Liver (tissue), 7 donors: ENCODE measurements at regions not wholly inside any gene's neighbourhood (a gene's known extent, or its start where the extent isn't known, plus 50 kb on each side); places are given as distances from the start of the nearest gene placed in this dataset.

Source experiments
- DNase-seq: peaks from one replicate; pipeline ENCODE4 v3.0.0-alpha.2; 2017; ENCODE audit warnings: low spot score
- H3K27ac ChIP-seq, 2 donors: one replicate each; pipeline ENCODE4 v1.7.0; 2013; ENCODE audit warnings: inconsistent platforms in 2 of 2, low read length in 2 of 2, control low read depth in 1 of 2, low read depth in 1 of 2, mild to moderate bottlenecking in 1 of 2
- H3K27me3 ChIP-seq, 4 donors: one replicate each; pipeline versions ENCODE4 v1.6.1 to v1.7.0; 2013; ENCODE audit warnings: low read length in 3 of 4, inconsistent platforms in 1 of 4, mild to moderate bottlenecking in 1 of 4, moderate library complexity in 1 of 4; ENCODE audit not compliant: control insufficient read depth in 4 of 4, insufficient read depth in 4 of 4
- H3K36me3 ChIP-seq, 4 donors: one replicate each; pipeline versions ENCODE4 v1.6.1 to v1.7.0; 2013; ENCODE audit warnings: low read length in 3 of 4, mild to moderate bottlenecking in 3 of 4, low read depth in 1 of 4, moderate library complexity in 1 of 4; ENCODE audit not compliant: control insufficient read depth in 4 of 4, insufficient read depth in 3 of 4
- H3K4me1 ChIP-seq, 4 donors: one replicate each; pipeline versions ENCODE4 v1.6.1 to v1.7.0; 2013; ENCODE audit warnings: low read length in 3 of 4, mild to moderate bottlenecking in 3 of 4, moderate library complexity in 1 of 4; ENCODE audit not compliant: control insufficient read depth in 4 of 4, insufficient read depth in 4 of 4
- H3K4me3 ChIP-seq, 3 donors: one replicate each; pipeline versions ENCODE4 v1.6.1 to v1.7.0; 2013; ENCODE audit warnings: low read length in 3 of 3, control low read depth in 1 of 3, low read depth in 1 of 3, mild to moderate bottlenecking in 1 of 3
- H3K9ac ChIP-seq, 2 donors: one replicate each; pipeline ENCODE4 v1.7.0; 2013; ENCODE audit warnings: low read length in 2 of 2, mild to moderate bottlenecking in 2 of 2, moderate library complexity in 2 of 2, control low read depth in 1 of 2, low read depth in 1 of 2
- H3K9me3 ChIP-seq, 4 donors: one replicate each; pipeline versions ENCODE4 v1.6.1 to v1.7.0; 2013; ENCODE audit warnings: low read length in 3 of 4; ENCODE audit not compliant: control insufficient read depth in 4 of 4
- EGR1 ChIP-seq, 2 donors: IDR thresholded peaks; 2 replicates each; pipeline ENCODE4 v1.6.1; 2016 to 2018; ENCODE audit warnings: antibody characterized with exemption in 2 of 2, low read depth in 2 of 2
- FOXA1 ChIP-seq: IDR thresholded peaks from 2 replicates; pipeline ENCODE4 v1.6.1; 2016; ENCODE audit warnings: antibody characterized with exemption
- GABPA ChIP-seq, 2 donors: IDR thresholded peaks in 1 of 2; conservative IDR thresholded peaks in 1 of 2; 2 replicates each; pipeline ENCODE4 v1.6.1; 2016; ENCODE audit warnings: antibody characterized with exemption in 2 of 2, mild to moderate bottlenecking in 1 of 2, moderate library complexity in 1 of 2
- HNF4A ChIP-seq, 2 donors: conservative IDR thresholded peaks; 2 replicates each; pipeline ENCODE4 v1.6.1; 2016; ENCODE audit warnings: antibody characterized with exemption in 2 of 2, mild to moderate bottlenecking in 2 of 2
- HNF4G ChIP-seq: IDR thresholded peaks from 2 replicates; pipeline ENCODE4 v1.6.1; 2016; ENCODE audit warnings: antibody characterized with exemption
- JUND ChIP-seq, 2 donors: IDR thresholded peaks; 2 replicates each; pipeline ENCODE4 v1.6.1; 2016; ENCODE audit warnings: antibody characterized with exemption in 2 of 2
- NR2F2 ChIP-seq: IDR thresholded peaks from 2 replicates; pipeline ENCODE4 v1.6.1; 2016; ENCODE audit warnings: antibody characterized with exemption
- RAD21 ChIP-seq, 2 donors: IDR thresholded peaks; 2 replicates each; pipeline ENCODE4 v1.6.1; 2016; ENCODE audit warnings: antibody characterized with exemption in 2 of 2, mild to moderate bottlenecking in 2 of 2
- RXRA ChIP-seq, 2 donors: IDR thresholded peaks; 2 replicates each; pipeline ENCODE4 v1.6.1; 2017 to 2018; ENCODE audit warnings: antibody characterized with exemption in 2 of 2, mild to moderate bottlenecking in 1 of 2
- SP1 ChIP-seq: IDR thresholded peaks from 2 replicates; pipeline ENCODE4 v1.6.1; 2018; ENCODE audit warnings: antibody characterized with exemption, mild to moderate bottlenecking
- TAF1 ChIP-seq: conservative IDR thresholded peaks from 2 replicates; pipeline ENCODE4 v1.6.1; 2016; ENCODE audit warnings: antibody characterized with exemption, mild to moderate bottlenecking
- YY1 ChIP-seq: IDR thresholded peaks from 2 replicates; pipeline ENCODE4 v1.6.1; 2016; ENCODE audit warnings: antibody characterized with exemption, mild to moderate bottlenecking
- WGBS: extraction: QIAGEN DNeasy Blood & Tissue Kit; methylation state at CpG from one replicate; pipeline ENCODE4 v1.1.7; 2013; 5-methylcytosine and 5-hydroxymethylcytosine counted together
- TF ChIP-seq, protein P1 (sequence below): IDR thresholded peaks from 2 replicates; pipeline ENCODE4 v1.6.1; 2016; ENCODE audit warnings: antibody characterized with exemption
- TF ChIP-seq, protein P2 (sequence below): IDR thresholded peaks from 2 replicates; pipeline ENCODE4 v1.6.1; 2016; ENCODE audit warnings: antibody characterized with exemption
- TF ChIP-seq, protein P3 (sequence below): IDR thresholded peaks from 2 replicates; pipeline ENCODE4 v1.6.1; 2016; ENCODE audit warnings: antibody characterized with exemption, mild to moderate bottlenecking
- TF ChIP-seq, protein P4 (sequence below): IDR thresholded peaks from 2 replicates; pipeline ENCODE4 v1.6.1; 2016; ENCODE audit warnings: antibody characterized with exemption
- donor health status: healthy.
- donor health status: healthy.
- donor health status: healthy.
- donor health status: healthy.

DNA sequence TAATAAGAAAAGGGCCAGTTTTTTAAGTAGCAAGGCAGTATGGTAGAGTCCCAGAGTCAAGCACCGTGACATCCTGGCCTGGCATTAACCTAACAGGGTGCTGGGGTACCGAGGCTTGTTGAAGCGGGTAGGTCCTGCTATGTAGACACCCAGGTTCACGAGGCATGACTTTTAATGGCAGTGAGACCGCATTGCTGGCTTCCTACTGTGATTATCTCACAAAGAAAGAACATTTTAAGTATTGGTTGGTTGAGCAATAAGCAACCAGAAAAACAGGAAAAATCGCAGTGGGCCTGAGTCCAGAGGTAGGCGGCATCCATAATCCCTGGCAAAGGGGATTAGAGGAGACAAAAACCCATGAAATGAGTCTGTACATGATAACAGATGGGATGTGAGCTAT, 927.9 kb upstream of the ACVR2A start:
- Histone ChIP-seq H3K9me3 (no peaks in the 10 kb centered on the region), H3K36me3 (no peaks in the 10 kb centered on the region), H3K4me1 (no peaks in the 10 kb centered on the region), H3K4me3 (no peak overlapping the region), H3K27me3 (peaks cover 0 to 2% (median 0%) of the 10 kb centered on the region in 4 donors), H3K9ac (no peak overlapping the region), H3K27ac (no peak overlapping the region)
- TF ChIP-seq FOXA1: no peak
- TF ChIP-seq TAF1: no peak
- TF ChIP-seq NR2F2: no peak
- TF ChIP-seq, protein P1, sequence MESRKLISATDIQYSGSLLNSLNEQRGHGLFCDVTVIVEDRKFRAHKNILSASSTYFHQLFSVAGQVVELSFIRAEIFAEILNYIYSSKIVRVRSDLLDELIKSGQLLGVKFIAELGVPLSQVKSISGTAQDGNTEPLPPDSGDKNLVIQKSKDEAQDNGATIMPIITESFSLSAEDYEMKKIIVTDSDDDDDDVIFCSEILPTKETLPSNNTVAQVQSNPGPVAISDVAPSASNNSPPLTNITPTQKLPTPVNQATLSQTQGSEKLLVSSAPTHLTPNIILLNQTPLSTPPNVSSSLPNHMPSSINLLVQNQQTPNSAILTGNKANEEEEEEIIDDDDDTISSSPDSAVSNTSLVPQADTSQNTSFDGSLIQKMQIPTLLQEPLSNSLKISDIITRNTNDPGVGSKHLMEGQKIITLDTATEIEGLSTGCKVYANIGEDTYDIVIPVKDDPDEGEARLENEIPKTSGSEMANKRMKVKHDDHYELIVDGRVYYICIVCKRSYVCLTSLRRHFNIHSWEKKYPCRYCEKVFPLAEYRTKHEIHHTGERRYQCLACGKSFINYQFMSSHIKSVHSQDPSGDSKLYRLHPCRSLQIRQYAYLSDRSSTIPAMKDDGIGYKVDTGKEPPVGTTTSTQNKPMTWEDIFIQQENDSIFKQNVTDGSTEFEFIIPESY: no peak
- no peak for TF ChIP-seq JUND (IDR thresholded peaks at IDR 0.05)
- TF ChIP-seq RAD21 (IDR thresholded peaks at IDR 0.05): no peak
- TF ChIP-seq, protein P2, sequence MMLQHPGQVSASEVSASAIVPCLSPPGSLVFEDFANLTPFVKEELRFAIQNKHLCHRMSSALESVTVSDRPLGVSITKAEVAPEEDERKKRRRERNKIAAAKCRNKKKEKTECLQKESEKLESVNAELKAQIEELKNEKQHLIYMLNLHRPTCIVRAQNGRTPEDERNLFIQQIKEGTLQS: no peak
- no peak for TF ChIP-seq SP1
- TF ChIP-seq GABPA (IDR thresholded peaks at IDR 0.05 in 1 of 2, conservative IDR thresholded peaks at IDR 0.05 in 1 of 2): no peak
- no peak for TF ChIP-seq RXRA (IDR thresholded peaks at IDR 0.05)
- TF ChIP-seq YY1: no peak
- TF ChIP-seq, protein P3, sequence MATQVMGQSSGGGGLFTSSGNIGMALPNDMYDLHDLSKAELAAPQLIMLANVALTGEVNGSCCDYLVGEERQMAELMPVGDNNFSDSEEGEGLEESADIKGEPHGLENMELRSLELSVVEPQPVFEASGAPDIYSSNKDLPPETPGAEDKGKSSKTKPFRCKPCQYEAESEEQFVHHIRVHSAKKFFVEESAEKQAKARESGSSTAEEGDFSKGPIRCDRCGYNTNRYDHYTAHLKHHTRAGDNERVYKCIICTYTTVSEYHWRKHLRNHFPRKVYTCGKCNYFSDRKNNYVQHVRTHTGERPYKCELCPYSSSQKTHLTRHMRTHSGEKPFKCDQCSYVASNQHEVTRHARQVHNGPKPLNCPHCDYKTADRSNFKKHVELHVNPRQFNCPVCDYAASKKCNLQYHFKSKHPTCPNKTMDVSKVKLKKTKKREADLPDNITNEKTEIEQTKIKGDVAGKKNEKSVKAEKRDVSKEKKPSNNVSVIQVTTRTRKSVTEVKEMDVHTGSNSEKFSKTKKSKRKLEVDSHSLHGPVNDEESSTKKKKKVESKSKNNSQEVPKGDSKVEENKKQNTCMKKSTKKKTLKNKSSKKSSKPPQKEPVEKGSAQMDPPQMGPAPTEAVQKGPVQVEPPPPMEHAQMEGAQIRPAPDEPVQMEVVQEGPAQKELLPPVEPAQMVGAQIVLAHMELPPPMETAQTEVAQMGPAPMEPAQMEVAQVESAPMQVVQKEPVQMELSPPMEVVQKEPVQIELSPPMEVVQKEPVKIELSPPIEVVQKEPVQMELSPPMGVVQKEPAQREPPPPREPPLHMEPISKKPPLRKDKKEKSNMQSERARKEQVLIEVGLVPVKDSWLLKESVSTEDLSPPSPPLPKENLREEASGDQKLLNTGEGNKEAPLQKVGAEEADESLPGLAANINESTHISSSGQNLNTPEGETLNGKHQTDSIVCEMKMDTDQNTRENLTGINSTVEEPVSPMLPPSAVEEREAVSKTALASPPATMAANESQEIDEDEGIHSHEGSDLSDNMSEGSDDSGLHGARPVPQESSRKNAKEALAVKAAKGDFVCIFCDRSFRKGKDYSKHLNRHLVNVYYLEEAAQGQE: no peak
- no peak for TF ChIP-seq EGR1 (IDR thresholded peaks at IDR 0.05; ENCODE audit: low read depth in 2 of 2)
- no peak for DNase-seq
- WGBS: 86% methylated on average over 7 of the region's 7 CpGs

DNA sequence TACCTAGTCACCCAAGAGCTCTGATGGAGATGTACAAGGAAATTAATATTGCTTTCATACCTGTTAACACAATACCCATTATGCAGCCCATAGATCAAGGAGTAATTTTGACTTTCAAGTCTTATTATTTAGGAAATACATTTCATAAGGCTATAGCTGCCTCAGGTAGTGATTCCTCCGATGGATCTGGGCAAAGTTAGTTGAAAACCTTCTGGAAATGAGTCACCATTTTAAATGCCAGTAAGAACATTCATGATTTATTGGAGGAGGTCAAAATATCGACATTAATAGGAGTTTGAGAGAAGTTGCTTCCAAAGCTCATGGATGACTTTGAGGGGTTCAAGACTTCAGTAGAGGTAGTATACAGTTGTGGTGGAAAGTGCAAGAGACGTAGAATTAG, 931.4 kb upstream of the ACVR2A start:
- no peak overlapping the region for H3K4me3 ChIP-seq
- H3K9me3 ChIP-seq: no peaks in the 10 kb centered on the region
- TF ChIP-seq HNF4G: no peak
- TF ChIP-seq, protein P1: no peak
- TF ChIP-seq, protein P2: no peak
- no peak for TF ChIP-seq JUND (IDR thresholded peaks at IDR 0.05)
- TF ChIP-seq GABPA (IDR thresholded peaks at IDR 0.05 in 1 of 2, conservative IDR thresholded peaks at IDR 0.05 in 1 of 2): no peak
- TF ChIP-seq HNF4A (conservative IDR thresholded peaks at IDR 0.05): no peak
- no peak for TF ChIP-seq EGR1 (IDR thresholded peaks at IDR 0.05; ENCODE audit: low read depth in 2 of 2)
- TF ChIP-seq TAF1: no peak
- TF ChIP-seq, protein P4, sequence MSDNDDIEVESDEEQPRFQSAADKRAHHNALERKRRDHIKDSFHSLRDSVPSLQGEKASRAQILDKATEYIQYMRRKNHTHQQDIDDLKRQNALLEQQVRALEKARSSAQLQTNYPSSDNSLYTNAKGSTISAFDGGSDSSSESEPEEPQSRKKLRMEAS: no peak
- no peak overlapping the region for H3K9ac ChIP-seq
- no peaks in the 10 kb centered on the region for H3K36me3 ChIP-seq
- peaks cover 0 to 2% (median 0%) of the 10 kb centered on the region in 4 donors for H3K27me3 ChIP-seq
- no peaks in the 10 kb centered on the region for H3K4me1 ChIP-seq
- 79% methylated on average over 3 of the region's 3 CpGs for WGBS
- DNase-seq: no peak
- no peak overlapping the region for H3K27ac ChIP-seq
